GM11168 (cell line): ENCODE measurements at regions not wholly inside any gene's neighbourhood (a gene's known extent, or its start where the extent isn't known, plus 50 kb on each side); places are given as distances from the start of the nearest gene placed in this dataset.

Source experiments
- in situ Hi-C: fragments of 300-500 bp; cut with MboI; formaldehyde crosslinking; loops from one replicate; pipeline ENCODE4 v1.12.0; 2022; ENCODE audit warnings: low sequenced_read_pairs; ENCODE audit not compliant: unreplicated experiment

GRCh38 chr16:87236516-87237115 lies 80.6 kb downstream of the C16orf95 start:
- in situ Hi-C loops, result no loop called here

- in situ Hi-C loops, result no loop called here
These were observed 78.9 kb downstream of the C16orf95 start for GRCh38 chr16:87238361-87238715.

GRCh38 chr16:87239545-87239944 lies 77.6 kb downstream of the C16orf95 start:
- in situ Hi-C loops, result no loop called here

DNA sequence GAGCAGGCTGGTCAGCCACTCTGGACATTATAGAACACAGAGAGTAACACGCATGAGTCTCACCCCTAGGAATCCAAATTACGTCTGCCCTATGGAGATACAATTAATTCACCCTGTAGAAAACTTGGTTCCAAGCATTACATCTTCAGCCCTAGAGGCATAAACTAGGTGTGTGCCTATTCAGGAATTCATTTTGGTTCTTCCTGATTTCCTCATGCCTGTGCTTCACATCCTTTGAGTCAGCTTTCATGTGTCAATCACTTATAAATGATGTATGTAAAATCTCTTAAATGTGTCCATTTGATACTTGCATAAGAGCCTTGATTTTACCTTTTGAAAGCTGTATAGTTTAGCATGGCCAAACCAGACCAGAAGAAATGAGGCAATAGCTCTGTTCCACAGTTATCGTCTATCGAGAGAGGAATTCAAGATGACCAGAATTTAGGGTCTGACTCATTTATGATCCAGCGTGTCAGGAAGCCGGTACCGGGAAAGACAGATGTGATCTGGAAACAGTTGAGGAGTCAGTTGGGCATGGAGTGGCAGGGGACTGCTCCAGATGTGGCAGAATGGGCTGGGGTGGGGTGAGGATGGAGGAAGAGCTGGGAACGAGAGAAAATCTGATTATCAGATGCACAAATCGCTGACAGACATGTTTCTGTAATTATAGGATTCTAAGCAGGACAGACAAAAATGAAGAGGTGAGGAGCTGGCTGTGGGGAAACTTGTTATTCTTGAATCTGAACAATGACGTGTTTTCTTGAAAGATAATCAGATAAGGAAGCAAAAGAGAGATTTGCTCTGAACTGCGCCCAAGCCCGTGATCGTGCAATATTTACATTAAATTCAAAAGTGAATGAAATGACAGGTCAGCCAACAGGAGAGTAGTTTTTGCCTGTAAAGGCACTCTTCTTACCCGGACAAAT lies 76.7 kb downstream of the C16orf95 start:
- in situ Hi-C loops, result no loop called here

- in situ Hi-C loops, result no loop called here
These were observed 75.9 kb downstream of the C16orf95 start for GRCh38 chr16:87241137-87241771.

GRCh38 chr16:87243478-87243877 lies 73.7 kb downstream of the C16orf95 start:
- in situ Hi-C loops, result no loop called here

- in situ Hi-C loops, result no loop called here
These were observed 72.5 kb downstream of the C16orf95 start for GRCh38 chr16:87244636-87245197.

DNA sequence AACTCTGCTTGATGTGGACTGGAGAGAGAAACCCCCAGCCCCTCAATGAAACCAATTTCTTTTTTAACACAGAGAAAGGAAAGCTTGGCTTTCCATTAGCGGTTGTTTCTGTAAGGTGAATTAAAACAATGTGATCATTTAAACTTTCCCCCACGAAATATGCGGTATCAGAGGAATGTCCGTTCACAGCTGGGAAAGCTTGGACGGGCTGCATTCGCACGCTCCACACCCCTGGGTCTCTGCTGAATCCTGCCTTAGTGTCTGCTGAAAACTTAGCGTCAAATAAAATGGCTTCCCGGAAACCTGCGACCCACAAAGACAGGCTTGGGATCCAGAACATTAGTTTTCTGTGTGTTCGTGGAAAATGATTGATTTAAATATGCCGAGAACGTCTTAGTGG lies 71.7 kb downstream of the C16orf95 start:
- in situ Hi-C loops, result no loop called here

- in situ Hi-C loops, result no loop called here
These were observed 70.7 kb downstream of the C16orf95 start for GRCh38 chr16:87246269-87247065.

DNA sequence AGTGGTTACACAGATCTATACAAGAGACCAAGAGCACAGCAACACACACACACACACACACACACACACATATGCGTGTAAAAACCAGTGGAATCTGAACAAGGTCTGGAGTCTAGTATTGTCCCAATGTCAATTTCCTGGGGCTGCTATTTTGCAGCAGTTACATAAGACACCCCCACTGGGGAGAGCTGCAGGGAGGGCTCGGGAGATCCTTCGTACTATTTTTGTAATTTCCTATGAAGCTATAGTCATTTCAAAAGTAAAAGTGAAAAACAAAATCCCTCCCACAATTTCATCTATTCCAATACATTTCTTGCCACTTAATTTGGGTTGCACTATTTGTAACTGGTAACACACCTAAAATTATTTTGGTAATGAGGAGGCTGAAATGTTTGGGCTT lies 68.5 kb downstream of the C16orf95 start:
- in situ Hi-C loops, result no loop called here

- in situ Hi-C loops, result no loop called here
These were observed 67.8 kb downstream of the C16orf95 start for GRCh38 chr16:87249425-87249824.

GRCh38 chr16:87250431-87250960 lies 66.7 kb downstream of the C16orf95 start:
- in situ Hi-C loops, result no loop called here

- in situ Hi-C loops, result no loop called here
These were observed 64.8 kb downstream of the C16orf95 start for GRCh38 chr16:87252269-87252970.
